ENCODE measurements at regions not wholly inside any gene's neighbourhood (a gene's known extent, or its start where the extent isn't known, plus 50 kb on each side); places are given as distances from the start of the nearest gene placed in this dataset.

GRCh38 chr12:9347328-9348127 is 139.3 kb upstream of the PZP start:
- H3K36me3 ChIP-seq (replicated peaks; ENCODE audit: low read depth, low read length) = peaks cover 6% of the 10 kb centered on the region
- no peaks in the 10 kb centered on the region for H3K27me3 ChIP-seq (ENCODE audit: low read depth, low read length)
- H3K9ac ChIP-seq (ENCODE audit: low read length) = no peak overlapping the region
- TF ChIP-seq CTCF (IDR thresholded peaks at IDR 0.05; ENCODE audit: low read depth, low read length) = no peak
- no peak for TF ChIP-seq EZH2phosphoT487 (IDR thresholded peaks at IDR 0.05; ENCODE audit: low read depth)
- no peak overlapping the region for H2AFZ ChIP-seq (ENCODE audit: low read depth, low read length)
- H3K4me3 ChIP-seq (ENCODE audit: low read length) = no peak overlapping the region
- no peaks in the 10 kb centered on the region for H3K9me3 ChIP-seq (ENCODE audit: insufficient read depth, low read length)
- no peak overlapping the region for H3K27ac ChIP-seq (ENCODE audit: low read length)
- peaks cover 10% of the 10 kb centered on the region for H3K4me1 ChIP-seq (ENCODE audit: low read length)
- H4K20me1 ChIP-seq (ENCODE audit: insufficient read depth, low read length) = no peaks in the 10 kb centered on the region
- H3K79me2 ChIP-seq (ENCODE audit: low read length) = no peaks in the 10 kb centered on the region
- no peak overlapping the region for H3K4me2 ChIP-seq (ENCODE audit: low read length)

- H3K36me3 ChIP-seq (replicated peaks; ENCODE audit: low read depth, low read length) = peaks cover 3% of the 10 kb centered on the region
- no peaks in the 10 kb centered on the region for H4K20me1 ChIP-seq (ENCODE audit: insufficient read depth, low read length)
- H3K9ac ChIP-seq (ENCODE audit: low read length) = no peak overlapping the region
- H3K9me3 ChIP-seq (ENCODE audit: insufficient read depth, low read length) = no peaks in the 10 kb centered on the region
- peaks cover 10% of the 10 kb centered on the region for H3K4me1 ChIP-seq (ENCODE audit: low read length)
- H2AFZ ChIP-seq (ENCODE audit: low read depth, low read length) = no peak overlapping the region
- H3K27me3 ChIP-seq (ENCODE audit: low read depth, low read length) = no peaks in the 10 kb centered on the region
- H3K4me2 ChIP-seq (ENCODE audit: low read length) = no peak overlapping the region
- TF ChIP-seq CTCF (IDR thresholded peaks at IDR 0.05; ENCODE audit: low read depth, low read length) (no peak), EZH2phosphoT487 (IDR thresholded peaks at IDR 0.05; ENCODE audit: low read depth) (no peak)
- no peak overlapping the region for H3K4me3 ChIP-seq (ENCODE audit: low read length)
- H3K79me2 ChIP-seq (ENCODE audit: low read length) = no peaks in the 10 kb centered on the region
- no peak overlapping the region for H3K27ac ChIP-seq (ENCODE audit: low read length)
These were observed 138.7 kb upstream of the PZP start for GRCh38 chr12:9346866-9347327.

GRCh38 chr12:9345171-9345570 is 137.0 kb upstream of the PZP start:
- no peak overlapping the region for H3K27ac ChIP-seq (ENCODE audit: low read length)

More at GRCh38 chr12:9345171-9345570, 137.0 kb upstream of the PZP start:
- Histone ChIP-seq H3K4me2 (ENCODE audit: low read length) (no peak overlapping the region), H3K9me3 (ENCODE audit: insufficient read depth, low read length) (no peaks in the 10 kb centered on the region), H3K4me3 (ENCODE audit: low read length) (no peak overlapping the region), H3K9ac (ENCODE audit: low read length) (no peak overlapping the region), H3K36me3 (replicated peaks; ENCODE audit: low read depth, low read length) (peaks cover 3% of the 10 kb centered on the region), H3K79me2 (ENCODE audit: low read length) (no peaks in the 10 kb centered on the region), H2AFZ (ENCODE audit: low read depth, low read length) (no peak overlapping the region), H3K27me3 (ENCODE audit: low read depth, low read length) (no peaks in the 10 kb centered on the region), H4K20me1 (ENCODE audit: insufficient read depth, low read length) (no peaks in the 10 kb centered on the region), H3K4me1 (ENCODE audit: low read length) (peaks cover 10% of the 10 kb centered on the region)
- TF ChIP-seq EZH2phosphoT487 (IDR thresholded peaks at IDR 0.05; ENCODE audit: low read depth) = no peak
- TF ChIP-seq CTCF (IDR thresholded peaks at IDR 0.05; ENCODE audit: low read depth, low read length) = no peak
